HCT116 (cell line): ENCODE measurements at regions not wholly inside any gene's neighbourhood (a gene's known extent, or its start where the extent isn't known, plus 50 kb on each side); places are given as distances from the start of the nearest gene placed in this dataset.

Experiments
- ATAC-seq: fragments of 200-7000 bp; cut with Tn5 transposase; 2 replicates; pipeline ENCODE4 v1.9.1; 2020; ENCODE audit warnings: mild to moderate bottlenecking, moderate library complexity
- BruUV-seq: library from RNA; stranded (reverse); fragments of 400-500 nt; replicated peaks from 2 replicates; lab custom pipeline; 2021; lab: Mats Ljungman, UMichigan
- CTCF ChIA-PET: fragments of 300-600 bp; sonication (Branson Sonifier 250); formaldehyde crosslinking; loops from one replicate; lab custom pipeline; 2021; ENCODE audit warnings: antibody characterized with exemption; lab: Charles Lee
- POLR2A ChIA-PET: fragments of 300-600, 350-600 bp; sonication (Branson Sonifier 250); formaldehyde crosslinking; loops from one replicate; lab custom pipeline; 2021; ENCODE audit warnings: antibody characterized with exemption; lab: Charles Lee
- RAD21 ChIA-PET, 2 experiments: fragments of 300-600 bp; sonication (Branson Sonifier 250); formaldehyde crosslinking; loops; one replicate each; lab custom pipeline; 2023; ENCODE audit warnings: low total read pairs in 2 of 2; ENCODE audit not compliant: uncharacterized antibody in 2 of 2, unreplicated experiment in 2 of 2, low non-redundant PET in 1 of 2; lab: Charles Lee
- DNase-seq: peaks from one replicate; pipeline ENCODE4 v3.0.0-alpha.2; 2010; ENCODE audit warnings: low read depth, low spot score
- H2AFZ ChIP-seq: fragments of 200-600 bp; shearing (Covaris generic), sonication (generic); 2 replicates; pipeline ENCODE4 v1.6.1; 2017; ENCODE audit warnings: low read depth, mixed run types, mixed read lengths, antibody characterized with exemption, low read length; ENCODE audit not compliant: poor library complexity, severe bottlenecking
- H3K27ac ChIP-seq: 2 replicates; pipeline ENCODE4 v1.5.1; 2012; ENCODE audit warnings: low read depth, low read length
- H3K27me3 ChIP-seq: fragments of 200-600 bp; sonication (generic); 2 replicates; pipeline ENCODE4 v1.6.1; 2016; ENCODE audit warnings: mixed run types, low read length, mixed read lengths; ENCODE audit not compliant: insufficient read depth
- H3K36me3 ChIP-seq, 2 experiments: fragments of 200-500 bp in 1 of 2; fragments of 200-600 bp in 1 of 2; sonication (Bioruptor generic) in 1 of 2; sonication (generic) in 1 of 2; 2 replicates each; pipeline versions ENCODE4 v1.5.1 to v1.6.1; 2014 to 2016; ENCODE audit warnings: low read length in 2 of 2, inconsistent platforms in 1 of 2, mixed read lengths in 1 of 2, mixed run types in 1 of 2; ENCODE audit not compliant: insufficient read depth in 2 of 2, control insufficient read depth in 1 of 2
- H3K4me1 ChIP-seq, 2 experiments: fragments of 200-600 bp in 1 of 2; sonication (generic) in 1 of 2; 2 replicates each; pipeline versions ENCODE4 v1.5.1 to v1.6.1; 2012 to 2017; ENCODE audit warnings: low read length in 2 of 2, inconsistent platforms in 1 of 2, mild to moderate bottlenecking in 1 of 2, mixed read lengths in 1 of 2, mixed run types in 1 of 2, moderate library complexity in 1 of 2; ENCODE audit not compliant: insufficient read depth in 2 of 2, control insufficient read depth in 1 of 2
- H3K4me2 ChIP-seq: fragments of 200-600 bp; sonication (generic); 2 replicates; pipeline ENCODE4 v1.6.1; 2017; ENCODE audit warnings: mixed run types, low read length, mixed read lengths
- H3K4me3 ChIP-seq, 2 experiments: fragments of 200-600 bp in 1 of 2; sonication (generic) in 1 of 2; replicated peaks in 1 of 2; 2 replicates each; pipeline ENCODE4 v1.5.1; 2011 to 2016; ENCODE audit warnings: low read length in 2 of 2, control low read depth in 1 of 2, low read depth in 1 of 2, mild to moderate bottlenecking in 1 of 2, mixed read lengths in 1 of 2, mixed run types in 1 of 2
- H3K79me2 ChIP-seq: fragments of 200-600 bp; sonication (generic); 2 replicates; pipeline ENCODE4 v1.6.1; 2017; ENCODE audit warnings: mild to moderate bottlenecking, mixed run types, low read length, moderate library complexity, mixed read lengths; ENCODE audit not compliant: insufficient read depth
- H3K9ac ChIP-seq: fragments of 200-600 bp; sonication (generic); 2 replicates; pipeline ENCODE4 v1.6.1; 2016; ENCODE audit warnings: low read length, mixed read lengths
- H3K9me2 ChIP-seq: fragments of 200-600 bp; sonication (generic), shearing (Covaris generic); 2 replicates; pipeline ENCODE4 v1.6.1; 2017; ENCODE audit warnings: mixed run types, mild to moderate bottlenecking, moderate library complexity; ENCODE audit not compliant: insufficient read depth
- H3K9me3 ChIP-seq, 2 experiments: fragments of 200-500 bp in 1 of 2; fragments of 200-600 bp in 1 of 2; sonication (Bioruptor generic) in 1 of 2; sonication (generic) in 1 of 2; 2 replicates each; pipeline ENCODE4 v1.6.1; 2014 to 2017; ENCODE audit warnings: low read length in 2 of 2, mixed read lengths in 2 of 2, inconsistent platforms in 1 of 2, low read depth in 1 of 2, mild to moderate bottlenecking in 1 of 2, mixed run types in 1 of 2, moderate library complexity in 1 of 2; ENCODE audit not compliant: control insufficient read depth in 1 of 2, insufficient read depth in 1 of 2
- H4K20me1 ChIP-seq: fragments of 200-600 bp; sonication (generic), shearing (Covaris generic); 2 replicates; pipeline ENCODE4 v1.6.1; 2017; ENCODE audit warnings: mixed run types, mild to moderate bottlenecking, moderate library complexity; ENCODE audit not compliant: insufficient read depth
- ATF3 ChIP-seq: IDR thresholded peaks from 2 replicates; pipeline ENCODE4 v1.6.1; 2012
- CEBPB ChIP-seq: IDR thresholded peaks from 2 replicates; pipeline ENCODE4 v1.6.1; 2012; ENCODE audit warnings: low read depth
- EGR1 ChIP-seq: IDR thresholded peaks from 2 replicates; pipeline ENCODE4 v1.6.1; 2012; ENCODE audit warnings: low read depth
- ELF1 ChIP-seq: IDR thresholded peaks from 2 replicates; pipeline ENCODE4 v1.6.1; 2012; ENCODE audit warnings: low read depth, borderline replicate concordance
- EZH2 ChIP-seq: fragments of 200-600 bp; sonication (generic); IDR thresholded peaks from 2 replicates; pipeline ENCODE4 v1.6.1; 2017; ENCODE audit warnings: antibody characterized with exemption, mixed run types
- EZH2phosphoT487 ChIP-seq: fragments of 200-600 bp; IDR thresholded peaks from 2 replicates; pipeline ENCODE4 v1.6.1; 2018; ENCODE audit warnings: antibody characterized with exemption, borderline replicate concordance
- FOSL1 ChIP-seq: IDR thresholded peaks from 2 replicates; pipeline ENCODE4 v1.6.1; 2012; ENCODE audit warnings: low read depth
- JUND ChIP-seq: IDR thresholded peaks from 2 replicates; pipeline ENCODE4 v1.6.1; 2012
- POLR2AphosphoS5 ChIP-seq: IDR thresholded peaks from 2 replicates; pipeline ENCODE4 v1.6.1; 2011; ENCODE audit warnings: mild to moderate bottlenecking, low read depth, low read length, moderate library complexity
- RAD21 ChIP-seq: IDR thresholded peaks from 2 replicates; pipeline ENCODE4 v1.6.1; 2012; ENCODE audit warnings: low read depth, mild to moderate bottlenecking
- SP1 ChIP-seq: IDR thresholded peaks from 2 replicates; pipeline ENCODE4 v1.6.1; 2012; ENCODE audit warnings: low read depth
- SRF ChIP-seq: IDR thresholded peaks from 2 replicates; pipeline ENCODE4 v1.6.1; 2012; ENCODE audit warnings: low read depth
- ZFX ChIP-seq: fragments of 450-650 bp; IDR thresholded peaks from 2 replicates; pipeline ENCODE4 v1.6.1; 2017
- intact Hi-C: fragments of 100-400 bp; cut with micrococcal nuclease; formaldehyde crosslinking; loops from 2 replicates; pipeline ENCODE4 v1.10.0; 2022
- TF ChIP-seq, protein P1 (sequence below): IDR thresholded peaks from 2 replicates; pipeline ENCODE4 v1.6.1; 2012; ENCODE audit warnings: low read depth

DNA sequence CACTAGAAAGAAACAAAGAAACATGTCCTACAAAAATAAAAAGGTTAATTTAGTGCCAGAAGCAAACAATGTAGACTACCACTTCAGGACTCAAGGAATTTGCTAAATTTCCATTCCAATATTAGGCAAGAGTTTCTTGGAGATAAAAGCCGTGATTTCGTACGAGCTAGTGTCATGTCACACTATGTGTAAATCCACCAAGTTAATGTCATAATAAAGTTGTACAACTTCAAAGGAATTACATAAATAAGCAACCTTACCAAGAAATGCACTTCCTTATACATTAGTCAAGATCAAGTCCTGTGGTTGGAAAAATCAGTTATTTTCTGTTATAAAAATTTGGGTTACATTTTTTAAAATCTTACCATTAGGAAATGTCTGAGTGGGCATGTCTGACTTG is 1222.8 kb downstream of the GALC start:
- ChIA-PET RAD21 (no interaction called here), CTCF (no interaction called here), POLR2A (no interaction called here)
- H3K4me2 ChIP-seq = no peak overlapping the region
- no peak overlapping the region for H3K9ac ChIP-seq
- no peaks in the 10 kb centered on the region for H3K36me3 ChIP-seq
- no TSS peak for BruUV-seq
- DNase-seq (no peak), ATAC-seq (no peak)
- no peaks in the 10 kb centered on the region for H3K79me2 ChIP-seq
- TF ChIP-seq JUND (no peak), EZH2 (no peak), ATF3 (no peak), CEBPB (no peak), EZH2phosphoT487 (no peak), RAD21 (no peak), SP1 (no peak), SRF (no peak), ELF1 (no peak), ZFX (no peak), FOSL1 (no peak), EGR1 (no peak), POLR2AphosphoS5 (no peak)
- TF ChIP-seq, protein P1, sequence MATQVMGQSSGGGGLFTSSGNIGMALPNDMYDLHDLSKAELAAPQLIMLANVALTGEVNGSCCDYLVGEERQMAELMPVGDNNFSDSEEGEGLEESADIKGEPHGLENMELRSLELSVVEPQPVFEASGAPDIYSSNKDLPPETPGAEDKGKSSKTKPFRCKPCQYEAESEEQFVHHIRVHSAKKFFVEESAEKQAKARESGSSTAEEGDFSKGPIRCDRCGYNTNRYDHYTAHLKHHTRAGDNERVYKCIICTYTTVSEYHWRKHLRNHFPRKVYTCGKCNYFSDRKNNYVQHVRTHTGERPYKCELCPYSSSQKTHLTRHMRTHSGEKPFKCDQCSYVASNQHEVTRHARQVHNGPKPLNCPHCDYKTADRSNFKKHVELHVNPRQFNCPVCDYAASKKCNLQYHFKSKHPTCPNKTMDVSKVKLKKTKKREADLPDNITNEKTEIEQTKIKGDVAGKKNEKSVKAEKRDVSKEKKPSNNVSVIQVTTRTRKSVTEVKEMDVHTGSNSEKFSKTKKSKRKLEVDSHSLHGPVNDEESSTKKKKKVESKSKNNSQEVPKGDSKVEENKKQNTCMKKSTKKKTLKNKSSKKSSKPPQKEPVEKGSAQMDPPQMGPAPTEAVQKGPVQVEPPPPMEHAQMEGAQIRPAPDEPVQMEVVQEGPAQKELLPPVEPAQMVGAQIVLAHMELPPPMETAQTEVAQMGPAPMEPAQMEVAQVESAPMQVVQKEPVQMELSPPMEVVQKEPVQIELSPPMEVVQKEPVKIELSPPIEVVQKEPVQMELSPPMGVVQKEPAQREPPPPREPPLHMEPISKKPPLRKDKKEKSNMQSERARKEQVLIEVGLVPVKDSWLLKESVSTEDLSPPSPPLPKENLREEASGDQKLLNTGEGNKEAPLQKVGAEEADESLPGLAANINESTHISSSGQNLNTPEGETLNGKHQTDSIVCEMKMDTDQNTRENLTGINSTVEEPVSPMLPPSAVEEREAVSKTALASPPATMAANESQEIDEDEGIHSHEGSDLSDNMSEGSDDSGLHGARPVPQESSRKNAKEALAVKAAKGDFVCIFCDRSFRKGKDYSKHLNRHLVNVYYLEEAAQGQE = no peak
- H3K9me3 ChIP-seq = peaks cover 4 to 8% of the 10 kb centered on the region in 2 experiments; a peak in 1 of 4 replicates
- intact Hi-C loops = no loop called here
- H3K4me1 ChIP-seq = no peaks in the 10 kb centered on the region
- H3K9me2 ChIP-seq = no peaks in the 10 kb centered on the region
- no peak overlapping the region for H2AFZ ChIP-seq
- H3K4me3 ChIP-seq = no peak overlapping the region
- no peak overlapping the region for H3K27ac ChIP-seq
- no peaks in the 10 kb centered on the region for H4K20me1 ChIP-seq
- H3K27me3 ChIP-seq = no peaks in the 10 kb centered on the region
